ENCODE measurements at regions not wholly inside any gene's neighbourhood (a gene's known extent, or its start where the extent isn't known, plus 50 kb on each side); places are given as distances from the start of the nearest gene placed in this dataset.
A peak's percentile ranks its signal among the peaks of the same experiment; 100 is the strongest.

- H3K4me3 ChIP-seq (ENCODE audit: low read depth, low read length): no peak overlapping the region
- in situ Hi-C loops (cut with HindIII; ENCODE audit: low sequenced_read_pairs): no loop called here
- no peak for TF ChIP-seq CTCF (IDR thresholded peaks at IDR 0.05; ENCODE audit: low read depth, low read length, missing control alignments)
- no peak for DNase-seq (ENCODE audit: low read depth)
Observed at GRCh38 chr4:165699055-165699454, 174.0 kb upstream of the TLL1 start.

GRCh38 chr4:165700855-165701254 is 172.2 kb upstream of the TLL1 start:
- in situ Hi-C loops (cut with HindIII; ENCODE audit: low sequenced_read_pairs): no loop called here
- no peak overlapping the region for H3K4me3 ChIP-seq (ENCODE audit: low read depth, low read length)
- DNase-seq (ENCODE audit: low read depth): no peak
- peak; percentile 26 for TF ChIP-seq CTCF (IDR thresholded peaks at IDR 0.05; ENCODE audit: low read depth, low read length, missing control alignments)

- in situ Hi-C loops (cut with HindIII; ENCODE audit: low sequenced_read_pairs): no loop called here
- no peak overlapping the region for H3K4me3 ChIP-seq (ENCODE audit: low read depth, low read length)
- TF ChIP-seq CTCF (IDR thresholded peaks at IDR 0.05; ENCODE audit: low read depth, low read length, missing control alignments): no peak
- no peak for DNase-seq (ENCODE audit: low read depth)
Observed at GRCh38 chr4:165707128-165707527, 165.9 kb upstream of the TLL1 start.

DNA sequence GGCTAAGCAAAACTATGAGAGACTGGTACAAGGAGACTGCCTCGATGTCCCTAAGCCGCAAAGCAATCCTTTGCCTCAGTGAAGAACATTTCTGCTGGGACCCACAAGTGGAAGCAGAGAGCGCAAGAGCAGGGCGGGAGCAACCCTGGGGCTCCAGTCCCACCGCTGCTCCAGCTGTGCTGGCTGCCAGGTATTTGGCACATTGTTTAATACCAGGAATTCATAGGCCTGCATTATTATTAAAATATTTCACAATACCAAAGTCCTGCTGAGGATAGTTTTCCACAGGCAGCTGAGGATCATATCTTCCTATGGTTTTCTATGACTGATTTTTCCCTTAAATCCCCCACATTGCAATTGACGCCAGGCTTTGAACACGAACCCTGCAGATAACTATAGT is 163.5 kb upstream of the TLL1 start:
- no peak for DNase-seq (ENCODE audit: low read depth)
- H3K4me3 ChIP-seq (ENCODE audit: low read depth, low read length): no peak overlapping the region
- no peak for TF ChIP-seq CTCF (IDR thresholded peaks at IDR 0.05; ENCODE audit: low read depth, low read length, missing control alignments)
- in situ Hi-C loops (cut with HindIII; ENCODE audit: low sequenced_read_pairs): no loop called here

DNA sequence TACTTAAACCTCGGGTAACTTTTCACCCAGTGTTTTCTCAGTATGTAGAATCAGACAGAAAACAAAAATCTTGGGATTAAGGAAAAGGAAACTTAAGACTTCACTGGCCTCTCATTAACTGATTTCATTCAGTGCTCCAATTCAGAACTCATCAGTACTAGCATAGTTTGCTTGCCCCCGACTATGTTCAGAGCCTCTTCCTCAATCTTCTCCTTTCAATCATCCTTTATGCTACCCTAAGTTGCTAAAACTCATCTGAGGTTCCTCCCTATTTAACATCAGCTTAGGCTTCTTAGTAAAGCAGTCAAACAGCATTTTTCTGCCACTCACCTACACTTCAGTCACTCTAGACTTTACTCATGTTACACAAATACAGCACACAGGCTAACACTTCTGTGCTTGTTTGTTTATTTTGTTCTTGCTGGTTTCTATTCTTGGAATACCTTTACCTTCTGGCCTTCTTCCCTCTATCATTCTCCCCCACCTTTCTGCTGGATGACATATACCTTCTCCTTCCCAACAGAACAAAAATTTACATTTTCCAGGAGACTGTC is 163.0 kb upstream of the TLL1 start:
- in situ Hi-C loops (cut with HindIII; ENCODE audit: low sequenced_read_pairs): no loop called here
- no peak for TF ChIP-seq CTCF (IDR thresholded peaks at IDR 0.05; ENCODE audit: low read depth, low read length, missing control alignments)
- no peak overlapping the region for H3K4me3 ChIP-seq (ENCODE audit: low read depth, low read length)
- no peak for DNase-seq (ENCODE audit: low read depth)

GRCh38 chr4:165711436-165711835 is 161.6 kb upstream of the TLL1 start:
- DNase-seq (ENCODE audit: low read depth): no peak
- in situ Hi-C loops (cut with HindIII; ENCODE audit: low sequenced_read_pairs): no loop called here
- no peak overlapping the region for H3K4me3 ChIP-seq (ENCODE audit: low read depth, low read length)
- TF ChIP-seq CTCF (IDR thresholded peaks at IDR 0.05; ENCODE audit: low read depth, low read length, missing control alignments): no peak

DNA sequence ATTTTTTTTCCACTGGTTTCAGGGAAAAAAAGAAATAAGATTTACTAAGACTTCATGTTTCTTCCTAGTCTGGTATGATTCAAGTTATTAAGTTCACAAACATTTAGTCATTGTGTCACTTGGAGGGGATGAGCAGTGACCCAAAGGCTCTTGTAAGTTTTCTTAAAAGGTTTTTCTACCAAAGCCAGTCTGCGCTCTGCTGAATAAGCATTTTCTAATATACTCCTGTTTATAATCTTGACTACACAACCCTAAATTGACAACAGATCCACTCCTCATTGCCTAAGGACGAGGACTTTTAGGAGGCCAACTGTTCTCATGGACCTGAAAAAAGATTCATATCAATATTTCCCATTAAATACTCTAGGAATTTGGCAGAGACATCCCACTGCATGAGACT is 161.1 kb upstream of the TLL1 start:
- no peak for TF ChIP-seq CTCF (IDR thresholded peaks at IDR 0.05; ENCODE audit: low read depth, low read length, missing control alignments)
- DNase-seq (ENCODE audit: low read depth): no peak
- no peak overlapping the region for H3K4me3 ChIP-seq (ENCODE audit: low read depth, low read length)
- in situ Hi-C loops (cut with HindIII; ENCODE audit: low sequenced_read_pairs): no loop called here
